GM08714 (cell line): ENCODE measurements at regions not wholly inside any gene's neighbourhood (a gene's known extent, or its start where the extent isn't known, plus 50 kb on each side); places are given as distances from the start of the nearest gene placed in this dataset.
"Not testable (repeated sequence)": the region's sequence is repeated elsewhere in the genome, so short reads cannot be mapped to it uniquely, and the experiment has no call there.

Experiments used
- H3K4me3 ChIP-seq: fragments of 200-500 bp; sonication (Bioruptor generic); 2 replicates; pipeline ENCODE4 v1.5.1; 2014; ENCODE audit warnings: mild to moderate bottlenecking, low read length, inconsistent platforms
- ZNF274 ChIP-seq: IDR thresholded peaks from 2 replicates; pipeline ENCODE4 v1.6.1; 2012; ENCODE audit warnings: mild to moderate bottlenecking, low read depth, low read length

DNA sequence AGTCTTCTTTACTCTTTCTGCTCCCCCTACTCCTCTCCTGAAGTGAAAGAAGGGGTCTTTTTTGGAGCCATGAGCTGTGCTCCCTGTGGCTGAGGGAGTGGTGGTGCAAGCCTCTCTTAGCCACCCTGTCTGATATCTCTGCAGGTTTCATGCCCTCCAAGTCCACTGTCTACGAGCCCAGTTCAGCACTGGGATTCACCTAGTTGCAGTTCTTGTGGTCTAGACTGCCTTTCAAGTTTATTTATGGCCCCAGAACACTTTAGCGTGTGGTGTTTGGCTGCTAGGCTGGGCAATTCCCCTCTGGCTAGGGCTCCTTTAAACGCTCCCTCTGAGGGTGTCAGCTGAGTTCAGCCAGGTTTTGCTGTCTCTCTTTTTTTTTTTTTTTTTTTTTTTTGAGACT lies 908.6 kb downstream of the TRHDE start:
- no peak overlapping the region for H3K4me3 ChIP-seq
- no peak for TF ChIP-seq ZNF274

DNA sequence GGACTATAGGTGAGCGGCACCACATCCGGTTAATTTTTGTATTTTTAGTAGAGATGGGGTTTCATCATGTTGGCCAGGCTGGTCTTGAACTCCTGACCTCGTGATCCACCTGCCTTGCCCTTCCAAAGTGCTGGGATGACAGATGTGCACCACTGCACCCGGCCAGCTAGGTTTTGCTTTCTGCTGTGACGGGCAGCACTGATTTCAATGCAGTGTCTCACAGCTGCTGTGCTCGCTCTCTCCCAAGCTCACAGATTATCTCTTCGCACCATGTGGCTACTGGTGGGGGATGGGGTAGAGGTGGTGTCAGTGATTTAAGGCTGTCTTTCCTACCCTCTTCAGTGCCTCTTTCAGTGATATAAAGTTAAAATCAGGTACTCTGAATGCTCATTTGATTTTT lies 909.1 kb downstream of the TRHDE start:
- no peak overlapping the region for H3K4me3 ChIP-seq
- no peak for TF ChIP-seq ZNF274

DNA sequence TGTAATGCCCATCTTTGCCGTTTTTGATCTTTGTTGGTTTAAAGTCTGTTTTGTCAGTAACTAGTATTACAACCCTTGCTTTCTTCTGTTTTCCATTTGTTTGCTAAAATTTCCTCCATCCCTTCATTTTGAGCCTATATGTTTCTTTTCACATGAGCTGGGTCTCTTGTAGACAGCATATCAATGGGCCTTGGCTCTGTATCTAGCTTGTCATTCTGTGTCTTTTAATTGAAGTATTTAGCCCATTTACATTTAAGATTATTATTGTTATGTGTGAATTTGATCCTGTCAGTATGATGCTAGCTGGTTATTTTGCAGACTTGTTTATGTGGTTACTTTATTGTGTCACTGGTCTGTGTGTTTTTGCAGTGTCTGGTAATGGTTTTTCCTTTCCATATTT lies 913.2 kb downstream of the TRHDE start:
- TF ChIP-seq ZNF274, result no peak
- no peak overlapping the region for H3K4me3 ChIP-seq

DNA sequence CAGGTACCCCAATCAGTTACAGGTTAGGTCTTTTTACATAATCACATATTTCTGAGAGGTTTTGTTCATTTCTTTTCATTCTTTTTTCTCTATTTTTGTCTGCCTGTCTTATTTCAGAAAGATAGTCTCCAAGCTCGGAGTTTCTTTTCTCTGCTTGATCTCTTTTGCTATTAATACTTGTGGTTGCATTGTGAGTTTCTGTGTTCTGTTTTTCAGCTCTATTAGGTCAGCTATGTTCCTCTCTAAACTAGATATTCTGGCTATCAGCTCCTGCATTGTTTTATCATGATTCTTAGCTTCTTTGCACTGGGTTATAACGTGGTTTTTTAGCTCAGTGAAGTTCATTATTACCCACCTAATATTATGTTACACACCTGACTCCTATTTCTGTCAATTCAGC lies 914.1 kb downstream of the TRHDE start:
- H3K4me3 ChIP-seq, result no peak overlapping the region
- no peak for TF ChIP-seq ZNF274

DNA sequence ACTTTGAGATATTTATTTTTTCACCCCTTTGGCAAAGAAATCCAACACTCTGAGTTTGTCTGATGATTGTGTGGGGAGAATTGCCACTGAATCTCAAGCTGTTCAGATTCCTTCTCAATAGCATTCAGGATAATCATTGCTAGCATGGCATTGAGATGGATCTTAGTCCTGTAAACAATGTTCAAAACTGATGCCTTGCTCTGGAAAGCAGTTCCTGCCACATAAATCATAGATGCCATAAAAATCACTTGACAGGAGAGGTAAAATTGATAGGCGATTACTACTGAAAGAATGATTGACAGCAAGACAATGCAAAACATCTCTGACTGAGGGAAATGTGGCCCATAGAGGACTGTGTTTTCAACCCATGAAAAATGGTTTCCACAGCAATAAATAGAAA lies 915.6 kb downstream of the TRHDE start:
- TF ChIP-seq ZNF274, result no peak
- H3K4me3 ChIP-seq, result no peak overlapping the region

DNA sequence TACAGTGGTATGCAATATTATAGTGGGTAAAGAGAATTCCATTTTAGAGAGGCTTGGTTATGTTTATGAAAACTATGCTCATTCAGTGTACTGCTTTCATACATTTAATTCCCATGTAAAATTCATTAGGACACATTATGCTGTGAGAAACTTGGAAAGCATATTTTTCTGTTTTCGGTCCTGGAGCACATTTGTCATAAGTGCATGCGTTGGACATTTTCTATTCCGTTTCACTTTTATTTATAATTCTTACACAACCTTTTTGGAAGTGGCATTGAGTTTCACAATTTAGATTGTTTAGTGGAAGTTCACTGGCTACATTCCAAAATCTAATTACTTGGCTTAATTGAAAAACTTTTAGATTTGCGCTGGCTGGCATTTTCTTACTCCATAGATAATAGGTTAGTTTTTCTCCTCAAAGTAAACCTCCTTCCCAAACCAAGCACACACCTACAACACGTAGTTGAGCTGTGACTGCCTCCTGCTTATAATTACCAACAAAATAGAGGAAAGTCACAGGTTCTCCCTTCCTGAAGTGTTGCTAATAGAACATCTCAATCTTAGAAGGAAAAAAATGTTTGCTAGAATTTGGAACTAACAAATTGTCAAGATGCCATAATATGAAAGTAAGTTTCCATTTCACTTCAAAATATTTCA lies 938.5 kb downstream of the TRHDE start:
- TF ChIP-seq ZNF274, result no peak

DNA sequence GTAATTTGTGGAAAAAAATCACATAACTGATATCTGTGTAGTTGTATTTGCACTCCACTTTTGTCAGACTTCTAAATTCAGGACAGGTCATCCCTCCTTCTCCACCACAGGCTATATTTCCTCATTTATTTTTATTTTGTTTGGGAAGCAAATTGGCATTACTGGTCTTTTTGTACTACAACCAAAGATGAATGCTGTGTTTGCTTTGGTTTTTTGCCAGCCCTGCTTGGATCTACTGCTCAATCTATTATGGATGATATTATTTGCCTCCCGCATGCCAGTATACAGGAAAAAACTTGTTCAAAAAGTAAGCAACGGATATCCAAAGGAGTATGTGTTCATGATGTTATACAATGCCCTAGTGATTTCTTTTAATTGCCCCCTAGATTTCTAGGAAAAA lies 948.8 kb downstream of the TRHDE start:
- no peak for TF ChIP-seq ZNF274
- H3K4me3 ChIP-seq, result no peak overlapping the region

More for the DNA sequence above, 938.5 kb downstream of the TRHDE start:
- no peak overlapping the region for H3K4me3 ChIP-seq

DNA sequence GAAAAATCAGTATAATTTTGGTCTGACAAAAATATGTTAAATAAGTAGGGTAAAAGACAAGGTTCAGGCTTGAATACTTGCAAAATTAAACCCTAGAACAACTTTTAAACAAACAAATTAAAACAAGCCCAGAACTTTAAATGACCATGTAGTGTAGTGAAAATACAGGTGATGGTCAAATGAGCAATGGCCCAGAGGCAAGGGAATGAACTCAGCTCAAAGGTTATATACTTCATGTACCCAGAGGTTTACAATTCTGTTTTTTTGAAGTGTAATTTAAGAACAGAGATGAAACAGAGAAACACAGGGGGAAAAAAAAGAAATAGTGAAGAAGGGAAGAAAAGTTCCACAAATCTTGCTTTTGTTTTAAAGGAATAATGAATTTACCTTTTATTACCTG lies 949.2 kb downstream of the TRHDE start:
- no peak overlapping the region for H3K4me3 ChIP-seq
- TF ChIP-seq ZNF274, result no peak

DNA sequence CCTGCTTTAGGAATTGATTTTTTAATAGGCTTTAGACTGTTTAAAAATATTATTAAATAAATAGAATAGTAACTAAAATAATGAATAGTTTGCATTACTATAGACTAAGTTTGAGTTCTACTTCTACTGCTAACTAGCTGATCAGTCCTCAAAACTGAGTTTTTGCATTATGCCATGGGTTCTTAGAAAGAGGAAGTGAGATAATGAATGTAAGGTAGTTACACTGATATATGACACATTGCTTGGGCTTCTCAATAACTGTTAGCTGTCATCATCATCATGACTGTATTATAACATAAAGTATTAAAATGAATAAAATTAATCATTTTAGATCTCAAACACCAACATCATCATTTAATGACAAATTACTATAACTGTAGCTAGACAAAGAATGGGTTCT lies 949.7 kb downstream of the TRHDE start:
- no peak for TF ChIP-seq ZNF274
- no peak overlapping the region for H3K4me3 ChIP-seq

DNA sequence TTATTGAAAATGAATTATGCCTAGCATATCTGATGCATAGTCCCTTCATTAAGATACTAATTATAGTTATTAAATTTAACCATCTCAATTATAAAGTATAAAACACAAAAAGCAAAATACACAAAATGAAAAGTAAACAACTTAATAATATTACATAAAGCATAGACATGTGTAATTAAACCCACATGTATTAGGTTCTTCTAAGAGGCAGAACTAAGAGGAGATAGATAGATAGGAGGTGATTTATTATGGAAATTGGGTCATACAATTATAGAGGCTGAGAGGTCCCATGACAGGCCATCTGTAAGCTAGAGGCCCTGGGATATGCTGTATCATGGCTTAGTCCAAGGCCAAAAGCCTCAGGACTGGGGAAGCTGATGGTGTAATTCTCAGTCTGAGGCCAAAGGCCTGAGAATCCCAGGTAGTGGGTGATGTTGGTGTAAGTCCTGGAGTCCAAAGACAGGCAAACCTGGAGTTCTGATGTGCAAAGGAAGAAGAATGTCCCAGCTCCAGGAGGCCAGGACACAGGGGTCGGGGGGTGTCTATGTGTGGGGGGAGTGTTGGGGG lies 953.3 kb downstream of the TRHDE start:
- TF ChIP-seq ZNF274, result no peak
- H3K4me3 ChIP-seq, result no peak overlapping the region

DNA sequence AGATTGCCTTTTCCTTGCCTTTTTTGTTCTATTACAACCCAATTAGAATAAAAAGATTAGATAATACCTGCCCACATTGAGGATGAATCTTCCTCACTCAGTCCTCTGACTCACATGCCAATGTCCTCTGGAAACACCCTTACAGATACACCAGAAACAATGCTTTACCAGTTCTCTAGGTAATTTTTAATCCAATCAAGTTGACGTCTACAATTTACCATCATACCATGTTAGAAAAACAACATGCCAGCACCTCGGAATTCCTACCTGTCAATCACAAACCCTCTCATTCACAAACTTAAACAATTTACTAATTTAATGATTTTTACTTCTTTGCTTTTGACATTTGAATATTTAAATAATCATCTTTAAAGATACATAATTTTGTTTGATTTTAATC lies 953.8 kb downstream of the TRHDE start:
- H3K4me3 ChIP-seq, result no peak overlapping the region
- no peak for TF ChIP-seq ZNF274

DNA sequence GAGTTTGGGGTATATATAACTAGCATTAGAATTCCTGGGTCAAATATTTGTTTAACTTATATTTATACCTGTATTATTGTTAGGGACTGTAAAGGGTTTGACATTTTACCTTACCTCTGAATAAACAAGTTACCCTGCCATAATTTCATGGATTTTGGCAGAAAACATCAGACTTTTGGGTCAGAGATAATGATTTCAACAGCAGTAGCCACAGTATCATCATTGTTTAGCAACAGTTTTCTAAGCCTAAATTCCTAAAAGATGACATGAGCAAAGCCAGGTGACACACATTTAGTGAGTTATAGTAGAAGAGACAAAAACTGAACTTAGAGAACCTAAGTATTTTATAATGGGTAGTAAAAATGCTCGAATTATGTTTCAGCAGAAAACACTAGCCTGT lies 954.4 kb downstream of the TRHDE start:
- H3K4me3 ChIP-seq, result no peak overlapping the region
- no peak for TF ChIP-seq ZNF274

DNA sequence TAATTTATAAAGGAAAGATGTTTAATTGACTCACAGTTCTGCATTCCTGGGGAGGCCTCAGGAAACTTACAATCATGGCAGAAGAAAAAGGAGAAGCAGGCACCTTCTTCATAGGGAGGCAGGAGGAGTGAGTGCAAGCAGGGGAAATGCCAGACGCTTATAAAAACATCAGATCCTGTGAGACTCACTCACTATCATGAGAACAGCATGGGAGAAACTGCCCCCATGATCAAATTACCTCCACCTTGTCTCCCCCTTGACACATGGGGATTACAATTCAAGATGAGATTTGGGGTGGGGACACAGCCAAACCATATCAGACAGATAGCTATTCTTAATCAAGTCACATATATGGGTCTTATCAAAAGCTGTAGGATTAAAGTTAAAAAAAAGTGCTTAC lies 956.7 kb downstream of the TRHDE start:
- H3K4me3 ChIP-seq, result not testable (repeated sequence)

DNA sequence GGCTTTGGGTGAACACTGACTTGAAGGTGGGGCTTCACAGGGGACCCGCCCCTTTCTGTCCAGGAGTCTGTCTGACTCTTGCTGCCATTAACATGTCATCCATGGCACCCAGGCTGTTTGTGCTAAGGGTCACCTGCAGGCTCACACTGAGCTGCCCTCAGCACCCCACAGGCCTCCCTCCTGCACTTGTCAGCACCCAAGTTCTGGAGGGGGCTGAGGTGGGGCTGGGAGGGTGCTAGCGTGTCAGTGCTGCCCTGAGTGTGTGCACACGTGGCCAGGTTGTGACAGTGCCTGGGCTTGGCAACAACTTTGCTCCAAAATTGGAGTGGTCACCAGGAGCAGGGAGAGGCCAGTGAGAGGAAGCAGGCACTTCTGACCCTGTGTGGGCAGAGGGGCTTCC lies 963.2 kb downstream of the TRHDE start:
- no peak for TF ChIP-seq ZNF274
- H3K4me3 ChIP-seq, result no peak overlapping the region

DNA sequence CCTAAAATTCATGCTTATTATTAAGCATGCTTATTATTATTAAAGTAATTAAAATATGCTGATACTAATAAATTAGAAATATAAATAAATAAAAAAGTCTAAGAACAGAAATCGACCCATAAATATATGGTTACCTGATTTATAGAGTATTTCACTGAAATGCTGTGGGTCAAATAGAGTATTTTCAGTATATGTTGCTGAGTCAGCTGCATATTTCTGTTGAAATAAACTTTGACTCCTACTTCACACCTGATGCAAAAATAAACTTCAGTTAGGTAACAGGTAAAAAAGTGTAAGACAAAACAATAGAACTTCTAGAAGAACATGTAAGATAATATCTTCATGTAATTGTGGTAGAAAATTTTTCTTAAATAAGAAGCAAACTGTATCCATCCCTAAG lies 967.9 kb downstream of the TRHDE start:
- no peak overlapping the region for H3K4me3 ChIP-seq
- no peak for TF ChIP-seq ZNF274

DNA sequence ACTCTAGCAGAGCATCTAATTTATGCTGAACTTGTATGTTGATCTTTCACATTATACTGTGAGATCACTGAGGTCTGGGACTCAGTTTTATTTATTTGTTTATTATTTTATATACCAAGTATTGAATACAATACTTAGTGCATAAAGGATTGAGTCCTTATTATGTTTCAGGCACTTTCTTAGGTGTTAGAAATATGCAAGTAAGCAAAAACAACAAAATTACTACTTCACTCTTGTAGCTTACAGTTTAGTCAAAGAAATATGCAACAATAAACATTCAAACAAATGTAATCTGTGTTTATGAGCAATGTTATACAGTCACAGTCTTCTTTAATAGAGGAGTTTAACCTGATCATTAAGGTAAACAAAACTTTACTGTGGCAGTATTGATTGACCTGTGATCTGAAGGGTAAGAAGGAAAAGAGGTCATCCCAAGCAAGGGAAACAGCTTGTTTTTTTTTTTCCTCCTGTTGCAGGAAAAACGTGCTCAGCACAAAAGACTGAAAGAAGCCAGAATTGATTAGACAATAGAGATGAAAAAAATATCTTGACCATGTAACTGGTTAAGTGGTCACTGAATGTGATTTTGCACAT lies 990.7 kb downstream of the TRHDE start:
- TF ChIP-seq ZNF274, result no peak
- H3K4me3 ChIP-seq, result no peak overlapping the region
